ENCODE measurements at regions not wholly inside any gene's neighbourhood (a gene's known extent, or its start where the extent isn't known, plus 50 kb on each side); places are given as distances from the start of the nearest gene placed in this dataset.
"Not testable (repeated sequence)": the region's sequence is repeated elsewhere in the genome, so short reads cannot be mapped to it uniquely, and the experiment has no call there.

- H3K4me3 ChIP-seq, result no peak overlapping the region
- H3K9me3 ChIP-seq, result no peaks in the 10 kb centered on the region
- DNase-seq, result no peak
- intact Hi-C loops (cut with DNase I), result no loop called here
- no peaks in the 10 kb centered on the region for H3K4me1 ChIP-seq
- no peak overlapping the region for H3K9ac ChIP-seq (ENCODE audit: low read depth in 2 of 2, low read length in 2 of 2)
- H3K27ac ChIP-seq, result no peak overlapping the region
- no peaks in the 10 kb centered on the region for H3K27me3 ChIP-seq
- no peaks in the 10 kb centered on the region for H3K36me3 ChIP-seq
- TF ChIP-seq CTCF (IDR thresholded peaks at IDR 0.05), result no peak
Measured at GRCh38 chr5:67896311-67896929, 319.1 kb upstream of the PIK3R1 start.

- H3K4me1 ChIP-seq; H3K36me3 ChIP-seq; H3K9me3 ChIP-seq; DNase-seq; H3K9ac ChIP-seq (ENCODE audit: low read depth in 2 of 2, low read length in 2 of 2); H3K27me3 ChIP-seq; H3K4me3 ChIP-seq; H3K27ac ChIP-seq; intact Hi-C loops (cut with DNase I): not testable (repeated sequence)
Measured at GRCh38 chr5:67889870-67890269, 325.7 kb upstream of the PIK3R1 start.

- H3K4me3 ChIP-seq, result no peak overlapping the region
- no peak overlapping the region for H3K27ac ChIP-seq
- H3K4me1 ChIP-seq, result no peaks in the 10 kb centered on the region
- H3K36me3 ChIP-seq, result no peaks in the 10 kb centered on the region
- no peaks in the 10 kb centered on the region for H3K9me3 ChIP-seq
- no peaks in the 10 kb centered on the region for H3K27me3 ChIP-seq
- no peak overlapping the region for H3K9ac ChIP-seq (ENCODE audit: low read depth in 2 of 2, low read length in 2 of 2)
- intact Hi-C loops (cut with DNase I), result no loop called here
- DNase-seq, result no peak
- no peak for TF ChIP-seq CTCF (IDR thresholded peaks at IDR 0.05)
Measured at GRCh38 chr5:67887748-67888161, 327.8 kb upstream of the PIK3R1 start.

GRCh38 chr5:67886761-67887160 lies 328.8 kb upstream of the PIK3R1 start:
- Histone ChIP-seq H3K4me1 (no peaks in the 10 kb centered on the region), H3K27me3 (no peaks in the 10 kb centered on the region), H3K27ac (no peak overlapping the region), H3K36me3 (no peaks in the 10 kb centered on the region), H3K4me3 (no peak overlapping the region), H3K9me3 (no peaks in the 10 kb centered on the region), H3K9ac (ENCODE audit: low read depth in 2 of 2, low read length in 2 of 2) (no peak overlapping the region)
- TF ChIP-seq CTCF (IDR thresholded peaks at IDR 0.05), result no peak
- intact Hi-C loops (cut with DNase I), result no loop called here
- no peak for DNase-seq

- no peak for TF ChIP-seq CTCF (IDR thresholded peaks at IDR 0.05)
- intact Hi-C loops (cut with DNase I), result no loop called here
- H3K4me3 ChIP-seq, result no peak overlapping the region
- H3K36me3 ChIP-seq, result no peaks in the 10 kb centered on the region
- H3K27ac ChIP-seq, result no peak overlapping the region
- H3K4me1 ChIP-seq, result no peaks in the 10 kb centered on the region
- DNase-seq, result peak; percentile 32
- no peak overlapping the region for H3K9ac ChIP-seq (ENCODE audit: low read depth in 2 of 2, low read length in 2 of 2)
- H3K9me3 ChIP-seq, result no peaks in the 10 kb centered on the region
- H3K27me3 ChIP-seq, result no peaks in the 10 kb centered on the region
Measured at GRCh38 chr5:67880876-67881275, 334.7 kb upstream of the PIK3R1 start.

GRCh38 chr5:67880511-67880805 lies 335.1 kb upstream of the PIK3R1 start:
- no peak for TF ChIP-seq CTCF (IDR thresholded peaks at IDR 0.05)
- intact Hi-C loops (cut with DNase I), result no loop called here
- Histone ChIP-seq H3K9me3 (no peaks in the 10 kb centered on the region), H3K4me3 (no peak overlapping the region), H3K4me1 (no peaks in the 10 kb centered on the region), H3K9ac (ENCODE audit: low read depth in 2 of 2, low read length in 2 of 2) (no peak overlapping the region), H3K27ac (no peak overlapping the region), H3K27me3 (no peaks in the 10 kb centered on the region), H3K36me3 (no peaks in the 10 kb centered on the region)
- DNase-seq, result peak; percentile 74
